SK-N-SH (cell line): ENCODE measurements at regions not wholly inside any gene's neighbourhood (a gene's known extent, or its start where the extent isn't known, plus 50 kb on each side); places are given as distances from the start of the nearest gene placed in this dataset.

Experiments
- CTCF ChIA-PET: fragments of 300-600, 350-600 bp; formaldehyde crosslinking; extraction: SDS; loops from one replicate; lab custom pipeline; 2021; lab: Yijun Ruan, JAX
- POLR2A ChIA-PET: fragments of 350-600 bp; sonication (Branson Sonifier 250); formaldehyde crosslinking; extraction: SDS; loops from one replicate; lab custom pipeline; 2020; ENCODE audit warnings: antibody characterized with exemption, inconsistent platforms; lab: Yijun Ruan, JAX
- DNase-seq: peaks from one replicate; pipeline ENCODE4 v3.0.0; 2012
- H2AFZ ChIP-seq: fragments of 200-600 bp; sonication (generic); 2 replicates; pipeline ENCODE4 v1.8.1; 2016; ENCODE audit warnings: antibody characterized with exemption, mild to moderate bottlenecking, low read depth
- H3F3A ChIP-seq: fragments of 200-600 bp; sonication (generic); replicated peaks from 2 replicates; pipeline ENCODE3; 2016; ENCODE audit warnings: antibody characterized with exemption, mild to moderate bottlenecking; ENCODE audit not compliant: insufficient read depth
- H3K27ac ChIP-seq, 2 experiments: fragments of 200-500 bp in 1 of 2; fragments of 200-600 bp in 1 of 2; sonication (Bioruptor generic) in 1 of 2; sonication (generic), shearing (Covaris generic) in 1 of 2; 2 replicates each; pipeline versions ENCODE4 v1.5.1 to v1.6.1; 2014 to 2016; ENCODE audit warnings: low read depth in 2 of 2, inconsistent platforms in 1 of 2, low read length in 1 of 2, mild to moderate bottlenecking in 1 of 2, mixed read lengths in 1 of 2
- H3K27me3 ChIP-seq: fragments of 200-600 bp; sonication (generic), shearing (Covaris generic); 2 replicates; pipeline ENCODE4 v1.6.1; 2016; ENCODE audit warnings: mixed run types; ENCODE audit not compliant: insufficient read depth
- H3K36me3 ChIP-seq, 2 experiments: fragments of 200-500 bp in 1 of 2; fragments of 200-600 bp in 1 of 2; sonication (Bioruptor generic) in 1 of 2; sonication (generic) in 1 of 2; replicated peaks in 1 of 2; 2 replicates each; pipeline versions ENCODE3 to v1.5.1; 2014 to 2016; ENCODE audit warnings: low read length in 1 of 2, mild to moderate bottlenecking in 1 of 2; ENCODE audit not compliant: insufficient read depth in 2 of 2, control insufficient read depth in 1 of 2
- H3K4me1 ChIP-seq, 2 experiments: fragments of 200-500 bp in 1 of 2; fragments of 200-600 bp in 1 of 2; sonication (Bioruptor generic) in 1 of 2; sonication (generic), shearing (Covaris generic) in 1 of 2; 2 replicates each; pipeline versions ENCODE4 v1.5.1 to v1.6.1; 2014 to 2016; ENCODE audit warnings: low read depth in 1 of 2, low read length in 1 of 2, mixed run types in 1 of 2; ENCODE audit not compliant: insufficient read depth in 2 of 2, control insufficient read depth in 1 of 2
- H3K4me2 ChIP-seq: fragments of 200-600 bp; sonication (generic), shearing (Covaris generic); 2 replicates; pipeline ENCODE4 v1.6.1; 2017; ENCODE audit warnings: mixed run types
- H3K4me3 ChIP-seq, 2 experiments: fragments of 200-500 bp in 1 of 2; fragments of 200-600 bp in 1 of 2; sonication (Bioruptor generic) in 1 of 2; sonication (generic), shearing (Covaris generic) in 1 of 2; 2 replicates each; pipeline versions ENCODE4 v1.5.1 to v1.8.1; 2014 to 2016; ENCODE audit warnings: low read depth in 2 of 2, inconsistent platforms in 1 of 2, low read length in 1 of 2, mild to moderate bottlenecking in 1 of 2, mixed read lengths in 1 of 2, moderate library complexity in 1 of 2
- H3K79me2 ChIP-seq: fragments of 200-600 bp; sonication (generic); 2 replicates; pipeline ENCODE4 v1.8.1; 2017; ENCODE audit warnings: mild to moderate bottlenecking; ENCODE audit not compliant: insufficient read depth
- H3K9ac ChIP-seq: fragments of 200-600 bp; sonication (generic); 2 replicates; pipeline ENCODE4 v1.6.1; 2017; ENCODE audit warnings: mixed run types
- H3K9me2 ChIP-seq: fragments of 200-600 bp; sonication (generic); 2 replicates; pipeline ENCODE4 v1.6.1; 2017; ENCODE audit warnings: mixed run types
- H3K9me3 ChIP-seq: fragments of 200-600 bp; sonication (generic); 2 replicates; pipeline ENCODE4 v1.6.1; 2017; ENCODE audit warnings: mixed run types, mild to moderate bottlenecking, moderate library complexity
- H4K20me1 ChIP-seq: fragments of 200-600 bp; sonication (generic); 2 replicates; pipeline ENCODE4 v1.6.1; 2017; ENCODE audit warnings: mild to moderate bottlenecking, mixed run types; ENCODE audit not compliant: insufficient read depth
- CHD2 ChIP-seq: fragments of 150-350 bp; IDR thresholded peaks from 2 replicates; pipeline ENCODE4 v1.6.1; 2018; ENCODE audit warnings: low read length; ENCODE audit not compliant: partially characterized antibody
- CTCF ChIP-seq: fragments of 200-600 bp; sonication (generic); IDR thresholded peaks from 2 replicates; pipeline ENCODE4 v1.6.1; 2017; ENCODE audit warnings: antibody characterized with exemption, mild to moderate bottlenecking, moderate library complexity
- ELF1 ChIP-seq: IDR thresholded peaks from 2 replicates; pipeline ENCODE4 v1.4.0; 2012
- EP300 ChIP-seq, 2 experiments: IDR thresholded peaks; 2 replicates each; pipeline versions ENCODE4 v1.4.0 to v1.6.1; 2012; ENCODE audit warnings: borderline replicate concordance in 1 of 2, low read depth in 1 of 2, low read length in 1 of 2
- FOXJ3 ChIP-seq: sonication (generic); formaldehyde crosslinking; IDR thresholded peaks from 2 replicates; pipeline ENCODE4 v1.5.1; 2020; ENCODE audit warnings: mild to moderate bottlenecking, missing genetic modification reagents
- GABPA ChIP-seq: IDR thresholded peaks from 2 replicates; pipeline ENCODE4 v1.4.0; 2012; ENCODE audit warnings: low read depth, mild to moderate bottlenecking
- GATA2 ChIP-seq: sonication (generic); formaldehyde crosslinking; IDR thresholded peaks from 2 replicates; pipeline ENCODE4 v1.5.0; 2020; ENCODE audit warnings: mild to moderate bottlenecking, missing genetic modification reagents
- IRF3 ChIP-seq: fragments of 150-350 bp; IDR thresholded peaks from 2 replicates; pipeline ENCODE4 v1.6.1; 2016; ENCODE audit warnings: mild to moderate bottlenecking, low read depth, low read length
- JUND ChIP-seq: IDR thresholded peaks from 2 replicates; pipeline ENCODE4 v1.4.0; 2012
- MEF2A ChIP-seq: IDR thresholded peaks from 2 replicates; pipeline ENCODE4 v1.4.0; 2012; ENCODE audit warnings: low read depth, borderline replicate concordance
- MXI1 ChIP-seq: IDR thresholded peaks from 2 replicates; pipeline ENCODE4 v1.6.1; 2012; ENCODE audit warnings: mild to moderate bottlenecking, low read depth, low read length, improper control_type of control experiment
- PBX3 ChIP-seq: IDR thresholded peaks from 2 replicates; pipeline ENCODE4; 2012
- REST ChIP-seq: IDR thresholded peaks from 2 replicates; pipeline ENCODE4 v1.6.1; 2012; ENCODE audit warnings: mild to moderate bottlenecking, low read depth, low read length, moderate library complexity
- RXRA ChIP-seq: IDR thresholded peaks from 2 replicates; pipeline ENCODE4 v1.4.0; 2012; ENCODE audit warnings: low read depth, mild to moderate bottlenecking, borderline replicate concordance
- SIN3A ChIP-seq: IDR thresholded peaks from 2 replicates; pipeline ENCODE4 v1.6.1; 2012; ENCODE audit warnings: low read depth, mild to moderate bottlenecking, low read length, moderate library complexity, borderline replicate concordance
- SMC3 ChIP-seq: IDR thresholded peaks from 2 replicates; pipeline ENCODE4 v1.6.1; 2012; ENCODE audit warnings: low read depth, low read length, improper control_type of control experiment
- TCF12 ChIP-seq: IDR thresholded peaks from 2 replicates; pipeline ENCODE4 v1.4.0; 2012
- TEAD4 ChIP-seq: IDR thresholded peaks from 2 replicates; pipeline ENCODE4 v1.4.0; 2012; ENCODE audit warnings: mild to moderate bottlenecking, borderline replicate concordance; ENCODE audit not compliant: insufficient read depth
- USF1 ChIP-seq: IDR thresholded peaks from 2 replicates; pipeline ENCODE4 v1.4.0; 2012; ENCODE audit warnings: low read depth, borderline replicate concordance
- USF2 ChIP-seq: fragments of 150-350 bp; IDR thresholded peaks from 2 replicates; pipeline ENCODE4 v1.6.1; 2017; ENCODE audit warnings: antibody characterized with exemption, low read length, low read depth, borderline replicate concordance
- WGBS: methylation state at CpG from one replicate; pipeline ENCODE4 v1.1.6; 2017; ENCODE audit warnings: low lambda C conversion rate; 5-methylcytosine and 5-hydroxymethylcytosine counted together

- TF ChIP-seq PBX3, result peak; percentile 35
- TF ChIP-seq CHD2, result no peak
- no peak for TF ChIP-seq TEAD4
- no peak for TF ChIP-seq IRF3
- peak; percentile 30 for TF ChIP-seq JUND
- TF ChIP-seq MXI1, result no peak
- no peak for TF ChIP-seq GATA2
- no peak for TF ChIP-seq SIN3A
- TF ChIP-seq, all 33 proteins: peak for 6
Observed at GRCh38 chr6:147099974-147100373, 104.2 kb upstream of the STXBP5 start (continued).

- no peaks in the 10 kb centered on the region for H3K36me3 ChIP-seq
- no peaks in the 10 kb centered on the region for H3K9me3 ChIP-seq
- 87% methylated on average over 2 of the region's 2 CpGs for WGBS
- H3K4me3 ChIP-seq, result no peak overlapping the region
- no peak overlapping the region for H2AFZ ChIP-seq
- no peak overlapping the region for H3K4me2 ChIP-seq
- peaks cover 0 to 4% of the 10 kb centered on the region in 2 experiments; a peak in 1 of 4 replicates for H3K4me1 ChIP-seq
- ChIA-PET CTCF (no interaction called here), POLR2A (no interaction called here)
- peaks cover 7% of the 10 kb centered on the region for H3F3A ChIP-seq
- no peaks in the 10 kb centered on the region for H3K27me3 ChIP-seq
- no peak overlapping the region for H3K27ac ChIP-seq
- no peaks in the 10 kb centered on the region for H3K79me2 ChIP-seq
- H3K9ac ChIP-seq, result no peak overlapping the region
- H3K9me2 ChIP-seq, result no peaks in the 10 kb centered on the region
- TF ChIP-seq REST, result no peak
- no peak for TF ChIP-seq SMC3
- no peak for TF ChIP-seq USF1
- TF ChIP-seq FOXJ3 (CRISPR knock-in tag), result no peak
- no peak for TF ChIP-seq ELF1
- TF ChIP-seq TCF12, result no peak
- no peak for TF ChIP-seq MEF2A
- TF ChIP-seq USF2, result no peak
- no peak for TF ChIP-seq RXRA
- no peak for TF ChIP-seq GABPA
- no peak for TF ChIP-seq CTCF
- no peak for TF ChIP-seq EP300 (IDR thresholded peaks at IDR 0.05; ENCODE audit: borderline replicate concordance in 1 of 2, low read depth in 1 of 2, low read length in 1 of 2)
- TF ChIP-seq, all 33 proteins: peak for 0
- no peaks in the 10 kb centered on the region for H4K20me1 ChIP-seq
- no peak for DNase-seq
Observed at GRCh38 chr6:147103007-147103406, 101.2 kb upstream of the STXBP5 start.
